ENCODE measurements at regions not wholly inside any gene's neighbourhood (a gene's known extent, or its start where the extent isn't known, plus 50 kb on each side); places are given as distances from the start of the nearest gene placed in this dataset.

DNA sequence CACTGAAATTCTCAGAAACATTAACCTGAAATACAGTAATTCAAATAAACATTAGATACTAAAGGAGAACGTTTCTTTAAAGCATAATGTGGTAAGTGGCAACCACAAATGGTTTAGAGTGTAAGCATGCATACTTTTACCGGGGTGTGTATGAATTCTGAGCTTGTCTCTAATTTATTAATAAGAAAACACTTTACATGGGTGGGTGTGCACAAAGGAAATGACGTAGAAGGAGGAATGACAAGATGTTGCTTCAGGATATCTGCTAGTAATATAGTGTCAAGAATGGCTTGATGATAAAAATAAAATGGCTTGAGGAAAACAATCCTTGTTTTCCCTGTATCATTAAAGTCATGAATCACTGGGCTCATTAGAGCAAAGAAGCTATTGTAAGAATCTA, 92.5 kb downstream of the ARL4A start:
- Histone ChIP-seq H3K9ac (no peak overlapping the region), H3K36me3 (ENCODE audit: insufficient read depth) (no peaks in the 10 kb centered on the region), H2AFZ (ENCODE audit: low read depth) (no peak overlapping the region), H3K27me3 (ENCODE audit: insufficient read depth, low read depth) (no peaks in the 10 kb centered on the region), H4K20me1 (ENCODE audit: insufficient read depth) (no peaks in the 10 kb centered on the region), H3K4me3 (IDR thresholded peaks at IDR 0.05; ENCODE audit: insufficient read depth, low read depth, low read length) (no peak overlapping the region), H3K27ac (no peak overlapping the region), H3K79me2 (ENCODE audit: insufficient read depth, low read depth) (no peaks in the 10 kb centered on the region), H3K4me2 (no peak overlapping the region), H3K4me1 (ENCODE audit: low read depth, poor library complexity, severe bottlenecking) (no peaks in the 10 kb centered on the region)
- TF ChIP-seq, protein P1, sequence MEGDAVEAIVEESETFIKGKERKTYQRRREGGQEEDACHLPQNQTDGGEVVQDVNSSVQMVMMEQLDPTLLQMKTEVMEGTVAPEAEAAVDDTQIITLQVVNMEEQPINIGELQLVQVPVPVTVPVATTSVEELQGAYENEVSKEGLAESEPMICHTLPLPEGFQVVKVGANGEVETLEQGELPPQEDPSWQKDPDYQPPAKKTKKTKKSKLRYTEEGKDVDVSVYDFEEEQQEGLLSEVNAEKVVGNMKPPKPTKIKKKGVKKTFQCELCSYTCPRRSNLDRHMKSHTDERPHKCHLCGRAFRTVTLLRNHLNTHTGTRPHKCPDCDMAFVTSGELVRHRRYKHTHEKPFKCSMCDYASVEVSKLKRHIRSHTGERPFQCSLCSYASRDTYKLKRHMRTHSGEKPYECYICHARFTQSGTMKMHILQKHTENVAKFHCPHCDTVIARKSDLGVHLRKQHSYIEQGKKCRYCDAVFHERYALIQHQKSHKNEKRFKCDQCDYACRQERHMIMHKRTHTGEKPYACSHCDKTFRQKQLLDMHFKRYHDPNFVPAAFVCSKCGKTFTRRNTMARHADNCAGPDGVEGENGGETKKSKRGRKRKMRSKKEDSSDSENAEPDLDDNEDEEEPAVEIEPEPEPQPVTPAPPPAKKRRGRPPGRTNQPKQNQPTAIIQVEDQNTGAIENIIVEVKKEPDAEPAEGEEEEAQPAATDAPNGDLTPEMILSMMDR (conservative IDR thresholded peaks at IDR 0.05; ENCODE audit: low read depth, low read length): no peak

DNA sequence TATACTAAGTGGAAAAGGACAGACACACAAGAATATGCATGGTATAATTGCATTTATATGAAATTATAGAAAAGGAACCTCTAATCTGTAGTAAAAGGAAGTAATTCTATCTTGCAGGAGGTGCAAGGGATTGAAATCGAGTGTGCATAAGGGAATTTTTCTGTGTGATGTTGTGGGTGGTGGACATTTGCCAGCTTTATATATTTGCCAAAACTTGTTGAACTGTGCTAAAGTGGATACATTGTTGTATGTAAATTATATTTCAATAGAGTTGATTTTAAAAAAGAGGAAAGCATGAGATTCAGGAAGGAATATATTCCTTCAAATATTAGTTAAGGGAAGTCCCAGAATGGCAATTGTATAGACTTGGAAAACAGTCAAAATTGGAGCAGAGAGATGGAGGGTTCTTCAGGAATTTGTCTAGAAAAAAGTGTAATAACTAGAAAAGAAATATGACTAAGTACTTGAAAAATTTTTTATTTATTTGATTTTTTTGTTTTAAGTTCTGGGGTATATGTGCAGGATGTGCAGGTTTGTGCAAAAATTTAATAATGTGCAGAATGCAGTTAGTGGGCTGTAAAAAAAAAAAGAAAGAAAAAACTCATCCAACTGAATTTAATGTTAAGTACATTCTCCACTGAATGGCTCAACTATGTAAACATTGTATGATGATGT, 96.1 kb downstream of the ARL4A start:
- no peaks in the 10 kb centered on the region for H3K4me1 ChIP-seq (ENCODE audit: low read depth, poor library complexity, severe bottlenecking)
- no peak overlapping the region for H3K27ac ChIP-seq
- H3K79me2 ChIP-seq (ENCODE audit: insufficient read depth, low read depth): no peaks in the 10 kb centered on the region
- H3K9ac ChIP-seq: no peak overlapping the region
- TF ChIP-seq, protein P1 (conservative IDR thresholded peaks at IDR 0.05; ENCODE audit: low read depth, low read length): no peak
- H3K4me2 ChIP-seq: no peak overlapping the region
- no peaks in the 10 kb centered on the region for H3K27me3 ChIP-seq (ENCODE audit: insufficient read depth, low read depth)
- no peak overlapping the region for H2AFZ ChIP-seq (ENCODE audit: low read depth)
- no peak overlapping the region for H3K4me3 ChIP-seq (IDR thresholded peaks at IDR 0.05; ENCODE audit: insufficient read depth, low read depth, low read length)
- no peaks in the 10 kb centered on the region for H4K20me1 ChIP-seq (ENCODE audit: insufficient read depth)
- H3K36me3 ChIP-seq (ENCODE audit: insufficient read depth): no peaks in the 10 kb centered on the region

DNA sequence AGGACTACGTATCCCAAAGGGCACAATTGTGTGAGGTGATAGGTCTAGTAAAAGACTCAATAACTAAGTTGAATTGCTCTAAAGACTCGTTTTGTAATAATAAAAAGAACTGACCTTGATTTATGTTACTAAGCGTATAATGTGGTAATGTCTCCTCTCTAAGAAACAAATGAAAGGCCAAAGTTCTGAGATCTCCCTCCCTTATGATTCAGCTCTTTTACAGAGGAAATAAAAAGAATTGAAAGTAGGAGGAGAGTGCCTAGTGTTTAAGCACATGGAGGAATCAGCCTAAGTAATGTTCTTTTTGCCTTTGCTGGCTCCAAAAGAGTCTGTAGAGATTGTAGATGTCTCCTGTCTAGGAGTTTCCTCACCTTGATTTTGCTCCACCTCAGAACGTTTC, 98.0 kb downstream of the ARL4A start:
- TF ChIP-seq, protein P1 (conservative IDR thresholded peaks at IDR 0.05; ENCODE audit: low read depth, low read length): no peak
- H3K4me2 ChIP-seq: no peak overlapping the region
- no peaks in the 10 kb centered on the region for H3K4me1 ChIP-seq (ENCODE audit: low read depth, poor library complexity, severe bottlenecking)
- no peak overlapping the region for H3K27ac ChIP-seq
- no peaks in the 10 kb centered on the region for H3K36me3 ChIP-seq (ENCODE audit: insufficient read depth)
- H3K4me3 ChIP-seq (IDR thresholded peaks at IDR 0.05; ENCODE audit: insufficient read depth, low read depth, low read length): no peak overlapping the region
- no peak overlapping the region for H3K9ac ChIP-seq
- no peaks in the 10 kb centered on the region for H3K27me3 ChIP-seq (ENCODE audit: insufficient read depth, low read depth)
- H4K20me1 ChIP-seq (ENCODE audit: insufficient read depth): no peaks in the 10 kb centered on the region
- no peaks in the 10 kb centered on the region for H3K79me2 ChIP-seq (ENCODE audit: insufficient read depth, low read depth)
- H2AFZ ChIP-seq (ENCODE audit: low read depth): no peak overlapping the region

DNA sequence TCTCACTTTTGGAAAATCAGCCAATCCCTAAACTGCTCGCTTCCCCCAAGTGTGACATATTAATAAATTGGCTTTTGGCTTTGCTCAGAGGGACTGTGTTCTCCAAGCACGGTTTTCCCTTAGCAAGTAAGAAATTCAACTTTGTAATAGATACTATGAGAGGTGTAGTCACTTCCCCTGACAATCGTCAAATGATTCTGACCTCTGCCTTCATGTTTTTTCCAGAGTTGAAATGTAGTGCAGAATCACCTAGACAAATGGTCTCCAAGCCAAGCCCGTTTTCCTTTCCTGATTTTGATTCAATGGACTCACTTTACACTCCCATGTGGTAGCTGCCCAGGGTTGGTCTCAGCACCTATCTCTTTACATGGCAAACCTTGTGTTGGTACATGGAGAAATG, 99.1 kb downstream of the ARL4A start:
- H3K36me3 ChIP-seq (ENCODE audit: insufficient read depth): no peaks in the 10 kb centered on the region
- TF ChIP-seq, protein P1 (conservative IDR thresholded peaks at IDR 0.05; ENCODE audit: low read depth, low read length): no peak
- no peak overlapping the region for H3K9ac ChIP-seq
- no peaks in the 10 kb centered on the region for H3K27me3 ChIP-seq (ENCODE audit: insufficient read depth, low read depth)
- H3K27ac ChIP-seq: no peak overlapping the region
- no peaks in the 10 kb centered on the region for H4K20me1 ChIP-seq (ENCODE audit: insufficient read depth)
- H3K4me3 ChIP-seq (IDR thresholded peaks at IDR 0.05; ENCODE audit: insufficient read depth, low read depth, low read length): no peak overlapping the region
- H3K4me1 ChIP-seq (ENCODE audit: low read depth, poor library complexity, severe bottlenecking): no peaks in the 10 kb centered on the region
- no peak overlapping the region for H2AFZ ChIP-seq (ENCODE audit: low read depth)
- H3K79me2 ChIP-seq (ENCODE audit: insufficient read depth, low read depth): no peaks in the 10 kb centered on the region
- no peak overlapping the region for H3K4me2 ChIP-seq

Measured in KMS-11 (cell line).